ENCODE measurements at regions not wholly inside any gene's neighbourhood (a gene's known extent, or its start where the extent isn't known, plus 50 kb on each side); places are given as distances from the start of the nearest gene placed in this dataset.
"Not testable (repeated sequence)": the region's sequence is repeated elsewhere in the genome, so short reads cannot be mapped to it uniquely, and the experiment has no call there.

- DNase-seq: no peak
These were observed 293.9 kb downstream of the DUSP6 start for GRCh38 chr12:89058402-89058801.

GRCh38 chr12:89053817-89054216 is 298.5 kb downstream of the DUSP6 start:
- DNase-seq: not testable (repeated sequence)

- DNase-seq: peak; percentile 65
These were observed 301.1 kb downstream of the DUSP6 start for GRCh38 chr12:89051065-89051677.

GRCh38 chr12:89047856-89048418 is 304.4 kb downstream of the DUSP6 start:
- DNase-seq: no peak

- DNase-seq: no peak
These were observed 311.2 kb downstream of the DUSP6 start for GRCh38 chr12:89041078-89041477.

GRCh38 chr12:89040146-89040964 is 311.9 kb downstream of the DUSP6 start:
- peak; percentile 33 for DNase-seq

- DNase-seq: no peak
These were observed 313.3 kb downstream of the DUSP6 start for GRCh38 chr12:89038831-89039512.

GRCh38 chr12:89033062-89033461 is 319.2 kb downstream of the DUSP6 start:
- no peak for DNase-seq

GRCh38 chr12:89029961-89030360 is 322.3 kb downstream of the DUSP6 start:
- DNase-seq: peak; percentile 20

GRCh38 chr12:89024580-89024979 is 327.7 kb downstream of the DUSP6 start:
- no peak for DNase-seq

- no peak for DNase-seq
These were observed 328.4 kb downstream of the DUSP6 start for GRCh38 chr12:89023936-89024335.

- DNase-seq: no peak
These were observed 331.6 kb downstream of the DUSP6 start for GRCh38 chr12:89020689-89021088.

GRCh38 chr12:89020121-89020480 is 332.2 kb downstream of the DUSP6 start:
- DNase-seq: no peak

- DNase-seq: peak; percentile 80
These were observed 332.7 kb downstream of the DUSP6 start for GRCh38 chr12:89019439-89020120.

- DNase-seq: peak; percentile 67
These were observed 335.1 kb downstream of the DUSP6 start for GRCh38 chr12:89016970-89017778.

- DNase-seq: no peak
These were observed 336.9 kb downstream of the DUSP6 start for GRCh38 chr12:89015419-89015818.

GRCh38 chr12:88998421-88998820 is 353.9 kb downstream of the DUSP6 start:
- DNase-seq: no peak

- DNase-seq: no peak
These were observed 356.0 kb downstream of the DUSP6 start for GRCh38 chr12:88996200-88996788.

- no peak for DNase-seq
These were observed 357.3 kb downstream of the DUSP6 start for GRCh38 chr12:88994971-88995370.

- DNase-seq: peak; percentile 26
These were observed 357.8 kb downstream of the DUSP6 start for GRCh38 chr12:88994537-88994936.

- peak; percentile 68 for DNase-seq
These were observed 358.6 kb downstream of the DUSP6 start for GRCh38 chr12:88993651-88994050.

All from fibroblast of skin of back (primary cell).